RPMI7951 (cell line): ENCODE measurements at regions not wholly inside any gene's neighbourhood (a gene's known extent, or its start where the extent isn't known, plus 50 kb on each side); places are given as distances from the start of the nearest gene placed in this dataset.

Experiments
- DNase-seq: peaks from one replicate; pipeline ENCODE4 v3.0.0-alpha.2; 2012; ENCODE audit warnings: low read depth

GRCh38 chr6:138007014-138007472 is 100.2 kb downstream of the PERP start:
- DNase-seq: peak; percentile 45

GRCh38 chr6:138008791-138009190 is 98.4 kb downstream of the PERP start:
- no peak for DNase-seq

- DNase-seq: no peak
Observed at GRCh38 chr6:138011413-138011812, 95.8 kb downstream of the PERP start.

- no peak for DNase-seq
Observed at GRCh38 chr6:138012682-138013081, 94.5 kb downstream of the PERP start.

- no peak for DNase-seq
Observed at GRCh38 chr6:138013959-138014358, 93.3 kb downstream of the PERP start.

- no peak for DNase-seq
Observed at GRCh38 chr6:138017166-138017757, 90.0 kb downstream of the PERP start.

GRCh38 chr6:138018297-138018696 is 88.9 kb downstream of the PERP start:
- DNase-seq: no peak

- DNase-seq: no peak
Observed at GRCh38 chr6:138025528-138025978, 81.7 kb downstream of the PERP start.

GRCh38 chr6:138026342-138026741 is 80.9 kb downstream of the PERP start:
- no peak for DNase-seq

GRCh38 chr6:138028893-138029292 is 78.3 kb downstream of the PERP start:
- DNase-seq: no peak

GRCh38 chr6:138030872-138031271 is 76.3 kb downstream of the PERP start:
- DNase-seq: no peak

- no peak for DNase-seq
Observed at GRCh38 chr6:138031417-138031816, 75.8 kb downstream of the PERP start.

GRCh38 chr6:138031850-138032249 is 75.4 kb downstream of the PERP start:
- DNase-seq: no peak

- no peak for DNase-seq
Observed at GRCh38 chr6:138032571-138032970, 74.6 kb downstream of the PERP start.

- no peak for DNase-seq
Observed at GRCh38 chr6:138034229-138034628, 73.0 kb downstream of the PERP start.

GRCh38 chr6:138035070-138035469 is 72.1 kb downstream of the PERP start:
- DNase-seq: no peak

- DNase-seq: no peak
Observed at GRCh38 chr6:138036111-138036510, 71.1 kb downstream of the PERP start.

- DNase-seq: peak; percentile 28
Observed at GRCh38 chr6:138037009-138037504, 70.2 kb downstream of the PERP start.

GRCh38 chr6:138038142-138038870 is 68.9 kb downstream of the PERP start:
- no peak for DNase-seq
